ENCODE measurements at regions not wholly inside any gene's neighbourhood (a gene's known extent, or its start where the extent isn't known, plus 50 kb on each side); places are given as distances from the start of the nearest gene placed in this dataset.

DNA sequence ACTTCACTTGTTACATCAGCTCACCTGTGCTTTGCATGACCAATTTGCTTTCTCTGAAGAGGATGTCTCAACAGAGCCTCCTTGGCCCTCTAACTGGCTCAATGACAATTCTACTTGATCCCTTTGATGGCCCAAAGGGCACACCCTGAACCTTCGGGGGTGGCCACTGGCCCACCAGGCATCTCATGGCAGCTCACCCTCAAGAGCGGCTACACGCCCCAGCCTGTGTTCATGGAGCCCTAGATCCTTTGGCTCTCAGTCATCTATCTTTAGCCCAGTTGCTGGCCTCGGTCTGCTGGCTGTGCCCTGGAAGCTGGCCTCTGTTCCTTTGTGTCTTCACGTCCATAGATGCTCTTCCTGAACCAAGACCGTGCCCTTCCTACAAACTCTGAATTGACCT lies 476.7 kb downstream of the NPHP4 start:
- WGBS, 2 donors (ENCODE audit: low coverage in 1 of 2) = 63 to 83% methylated on average over 2 to 6 of the region's 6 CpGs
- H3K9me3 ChIP-seq = no peaks in the 10 kb centered on the region
- H3K27ac ChIP-seq = no peak overlapping the region
- intact Hi-C loops (cut with DNase I; ENCODE audit: low total_unique reads) (loop anchor here (10.0 kb wide), 1 partner anchor 229 kb away; no protein-coding TSS in a partner anchor), in situ Hi-C loops (cut with MboI; ENCODE audit: low pct_ligation_motif_present in 1 of 4, low pct_unique_long_range_greater_than_20kb in 1 of 4, low sequenced_read_pairs in 3 of 4) (loop anchor here in 3 of 4 donors (10.0 to 25.0 kb wide), 4 partner anchors 222 to 447 kb away; no protein-coding TSS in a partner anchor)
- H3K4me1 ChIP-seq = peaks cover 4 to 9% (median 8%) of the 10 kb centered on the region in 4 donors
- no peak for DNase-seq
- peaks cover 11% of the 10 kb centered on the region for H3K27me3 ChIP-seq
- H3K4me3 ChIP-seq = no peak overlapping the region
- H3K36me3 ChIP-seq = no peaks in the 10 kb centered on the region
- TF ChIP-seq EP300 (IDR thresholded peaks at IDR 0.05; ENCODE audit: low read depth) = no peak
- TF ChIP-seq POLR2AphosphoS5 (IDR thresholded peaks at IDR 0.05) = no peak
- no peak for TF ChIP-seq CTCF (IDR thresholded peaks at IDR 0.05)
- TF ChIP-seq POLR2A (IDR thresholded peaks at IDR 0.05) = no peak

GRCh38 chr1:5514527-5515183 lies 477.6 kb downstream of the NPHP4 start:
- Histone ChIP-seq H3K9me3 (no peaks in the 10 kb centered on the region), H3K27ac (peak overlapping the region in 1 of 4 donors; percentile 13), H3K4me3 (no peak overlapping the region), H3K36me3 (no peaks in the 10 kb centered on the region), H3K27me3 (peaks cover 15% of the 10 kb centered on the region), H3K4me1 (peaks cover 4 to 9% (median 8%) of the 10 kb centered on the region in 4 donors)
- WGBS, 2 donors (ENCODE audit: low coverage in 1 of 2) = 19 to 21% methylated on average over 6 to 13 of the region's 13 CpGs
- intact Hi-C loops (cut with DNase I; ENCODE audit: low total_unique reads) = loop anchor here (10.0 kb wide), 1 partner anchor 230 kb away; no protein-coding TSS in a partner anchor
- TF ChIP-seq POLR2A (IDR thresholded peaks at IDR 0.05) (no peak), CTCF (IDR thresholded peaks at IDR 0.05) (peak; percentile 91 to 100 (median 100))
- in situ Hi-C loops (cut with MboI; ENCODE audit: low pct_ligation_motif_present in 1 of 4, low pct_unique_long_range_greater_than_20kb in 1 of 4, low sequenced_read_pairs in 3 of 4) = loop anchor here in 3 of 4 donors (10.0 to 25.0 kb wide), 4 partner anchors 223 to 448 kb away; no protein-coding TSS in a partner anchor
- DNase-seq = peak; percentile 71

DNA sequence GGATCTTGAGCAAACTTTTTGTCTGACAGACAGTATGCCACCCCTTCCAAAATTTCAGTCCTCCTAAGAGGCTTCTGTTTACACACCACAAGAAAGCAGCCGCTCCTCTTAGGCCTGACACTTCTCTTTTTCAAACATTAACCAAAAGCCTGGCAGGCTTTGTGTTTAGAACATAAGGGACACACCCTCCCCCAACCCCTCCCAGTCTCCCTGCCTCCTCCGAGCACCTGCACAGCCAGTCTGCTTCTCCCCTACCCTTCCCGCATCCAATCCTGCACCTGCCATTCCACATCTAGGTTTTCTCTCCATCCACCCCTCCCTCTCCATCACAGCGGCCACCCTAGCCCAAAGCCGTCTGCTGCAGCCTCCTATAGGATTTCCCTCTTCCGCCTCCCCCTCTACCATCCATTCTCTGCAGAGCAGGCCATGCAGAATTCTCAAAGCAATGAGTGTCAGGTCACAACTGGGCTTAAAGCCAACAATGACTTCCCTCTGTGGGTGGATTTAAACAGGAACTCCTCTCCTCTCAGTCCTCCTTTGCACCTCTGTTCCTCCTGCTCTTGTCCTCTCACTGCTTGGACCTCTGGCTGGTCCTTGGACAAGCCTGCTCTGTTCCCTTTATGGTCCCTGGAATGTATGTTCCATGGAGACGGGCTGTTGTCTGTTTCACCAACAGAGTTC lies 478.2 kb downstream of the NPHP4 start:
- peak; percentile 50 for DNase-seq
- in situ Hi-C loops (cut with MboI; ENCODE audit: low pct_ligation_motif_present in 1 of 4, low pct_unique_long_range_greater_than_20kb in 1 of 4, low sequenced_read_pairs in 3 of 4) = loop anchor here in 3 of 4 donors (10.0 to 25.0 kb wide), 4 partner anchors 223 to 448 kb away; no protein-coding TSS in a partner anchor
- Histone ChIP-seq H3K27me3 (peaks cover 15% of the 10 kb centered on the region), H3K36me3 (no peaks in the 10 kb centered on the region), H3K4me1 (peaks cover 4 to 9% (median 8%) of the 10 kb centered on the region in 4 donors), H3K9me3 (no peaks in the 10 kb centered on the region), H3K27ac (peak overlapping the region in 1 of 4 donors; percentile 13), H3K4me3 (no peak overlapping the region)
- TF ChIP-seq POLR2A (IDR thresholded peaks at IDR 0.05) = no peak
- no peak for TF ChIP-seq CTCF (IDR thresholded peaks at IDR 0.05)
- TF ChIP-seq EP300 (IDR thresholded peaks at IDR 0.05; ENCODE audit: low read depth) = no peak
- 39 to 41% methylated on average over 4 to 7 of the region's 7 CpGs for WGBS, 2 donors (ENCODE audit: low coverage in 1 of 2)
- intact Hi-C loops (cut with DNase I; ENCODE audit: low total_unique reads) = loop anchor here (10.0 kb wide), 1 partner anchor 231 kb away; no protein-coding TSS in a partner anchor

GRCh38 chr1:5513179-5513578 lies 479.0 kb downstream of the NPHP4 start:
- Histone ChIP-seq H3K4me1 (peaks cover 4 to 9% (median 8%) of the 10 kb centered on the region in 4 donors), H3K36me3 (no peaks in the 10 kb centered on the region), H3K27me3 (peaks cover 15% of the 10 kb centered on the region), H3K9me3 (no peaks in the 10 kb centered on the region), H3K4me3 (no peak overlapping the region), H3K27ac (no peak overlapping the region)
- WGBS, 2 donors (ENCODE audit: low coverage in 1 of 2) = 82% methylated on average over 9 of the region's 9 CpGs; no CpG with 5 or more reads in 1 of the 2 donors
- no peak for TF ChIP-seq POLR2AphosphoS5 (IDR thresholded peaks at IDR 0.05)
- no peak for TF ChIP-seq POLR2A (IDR thresholded peaks at IDR 0.05)
- no peak for TF ChIP-seq CTCF (IDR thresholded peaks at IDR 0.05)
- TF ChIP-seq EP300 (IDR thresholded peaks at IDR 0.05; ENCODE audit: low read depth) = no peak
- DNase-seq = no peak
- intact Hi-C loops (cut with DNase I; ENCODE audit: low total_unique reads) (loop anchor here (10.0 kb wide), 1 partner anchor 232 kb away; no protein-coding TSS in a partner anchor), in situ Hi-C loops (cut with MboI; ENCODE audit: low pct_ligation_motif_present in 1 of 4, low pct_unique_long_range_greater_than_20kb in 1 of 4, low sequenced_read_pairs in 3 of 4) (loop anchor here in 3 of 4 donors (10.0 to 25.0 kb wide), 4 partner anchors 224 to 449 kb away; no protein-coding TSS in a partner anchor)
